Kidney (tissue), 13 donors: ENCODE measurements at regions not wholly inside any gene's neighbourhood (a gene's known extent, or its start where the extent isn't known, plus 50 kb on each side); places are given as distances from the start of the nearest gene placed in this dataset.

ENCODE experiments used
- DNase-seq, 5 donors: peaks; one replicate each; pipeline ENCODE4 v3.0.0-alpha.2; 2013 to 2020
- FAIRE-seq: peaks from 2 replicates; lab custom pipeline; 2012; peaks lifted over from hg19 to GRCh38; lab: Jason Lieb, UNC
- H3K27ac ChIP-seq, 2 donors: one replicate each; pipeline ENCODE4 v1.7.0; 2013; ENCODE audit warnings: low read depth in 2 of 2, low read length in 2 of 2, inconsistent platforms in 1 of 2
- H3K27me3 ChIP-seq: one replicate; pipeline ENCODE4 v1.7.1; 2013; ENCODE audit warnings: low read length, inconsistent platforms; ENCODE audit not compliant: control insufficient read depth, insufficient read depth
- H3K36me3 ChIP-seq, 3 donors: one replicate each; pipeline versions ENCODE4 v1.7.0 to v1.7.1; 2013; ENCODE audit warnings: low read length in 3 of 3, control low read depth in 1 of 3, inconsistent platforms in 1 of 3; ENCODE audit not compliant: insufficient read depth in 3 of 3, control insufficient read depth in 2 of 3
- H3K4me1 ChIP-seq, 3 donors: one replicate each; pipeline versions ENCODE4 v1.7.0 to v1.7.1; 2013; ENCODE audit warnings: low read length in 3 of 3, inconsistent platforms in 1 of 3, low read depth in 1 of 3; ENCODE audit not compliant: control insufficient read depth in 2 of 3, insufficient read depth in 2 of 3
- H3K4me3 ChIP-seq, 3 donors: one replicate each; pipeline versions ENCODE4 v1.7.0 to v1.8.1; 2013; ENCODE audit warnings: low read length in 3 of 3, control low read depth in 1 of 3, inconsistent platforms in 1 of 3
- H3K9ac ChIP-seq, 3 donors: one replicate each; pipeline versions ENCODE4 v1.7.0 to v1.7.1; 2013; ENCODE audit warnings: low read length in 3 of 3, control low read depth in 1 of 3, inconsistent platforms in 1 of 3
- H3K9me3 ChIP-seq, 3 donors: one replicate each; pipeline versions ENCODE4 v1.7.0 to v1.7.1; 2013; ENCODE audit warnings: low read length in 3 of 3, control low read depth in 1 of 3, inconsistent platforms in 1 of 3; ENCODE audit not compliant: control insufficient read depth in 2 of 3, insufficient read depth in 1 of 3
- intact Hi-C: fragments of 100-400 bp; cut with DNase I; formaldehyde crosslinking; loops from one replicate; pipeline ENCODE4 v1.11.1; 2022
- TF ChIP-seq, protein P1 (sequence below): IDR thresholded peaks from 3 replicates; pipeline ENCODE4 v1.5.1; 2012; ENCODE audit warnings: mild to moderate bottlenecking, moderate library complexity, borderline replicate concordance; ENCODE audit not compliant: insufficient read depth; ENCODE audit errors: extremely low read depth
- donor health status: control.
- donor health status: control.
- donor health status: control.
- donor health status: control.
- donor health status: control.
- donor health status: DM: yes; HTN: yes; CAD: no.
- donor health status: Normal renal cell carcinoma (clear cell type).

GRCh38 chr12:61513499-61513898, 746.7 kb upstream of the USP15 start:
- H3K4me3 ChIP-seq, result no peak overlapping the region
- DNase-seq, result no peak
- intact Hi-C loops, result no loop called here
- H3K27me3 ChIP-seq, result no peaks in the 10 kb centered on the region
- H3K36me3 ChIP-seq, result no peaks in the 10 kb centered on the region
- FAIRE-seq, result no peak
- no peak overlapping the region for H3K9ac ChIP-seq
- H3K27ac ChIP-seq, result no peak overlapping the region
- H3K9me3 ChIP-seq, result no peaks in the 10 kb centered on the region
- no peaks in the 10 kb centered on the region for H3K4me1 ChIP-seq
- TF ChIP-seq, protein P1, sequence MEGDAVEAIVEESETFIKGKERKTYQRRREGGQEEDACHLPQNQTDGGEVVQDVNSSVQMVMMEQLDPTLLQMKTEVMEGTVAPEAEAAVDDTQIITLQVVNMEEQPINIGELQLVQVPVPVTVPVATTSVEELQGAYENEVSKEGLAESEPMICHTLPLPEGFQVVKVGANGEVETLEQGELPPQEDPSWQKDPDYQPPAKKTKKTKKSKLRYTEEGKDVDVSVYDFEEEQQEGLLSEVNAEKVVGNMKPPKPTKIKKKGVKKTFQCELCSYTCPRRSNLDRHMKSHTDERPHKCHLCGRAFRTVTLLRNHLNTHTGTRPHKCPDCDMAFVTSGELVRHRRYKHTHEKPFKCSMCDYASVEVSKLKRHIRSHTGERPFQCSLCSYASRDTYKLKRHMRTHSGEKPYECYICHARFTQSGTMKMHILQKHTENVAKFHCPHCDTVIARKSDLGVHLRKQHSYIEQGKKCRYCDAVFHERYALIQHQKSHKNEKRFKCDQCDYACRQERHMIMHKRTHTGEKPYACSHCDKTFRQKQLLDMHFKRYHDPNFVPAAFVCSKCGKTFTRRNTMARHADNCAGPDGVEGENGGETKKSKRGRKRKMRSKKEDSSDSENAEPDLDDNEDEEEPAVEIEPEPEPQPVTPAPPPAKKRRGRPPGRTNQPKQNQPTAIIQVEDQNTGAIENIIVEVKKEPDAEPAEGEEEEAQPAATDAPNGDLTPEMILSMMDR, result no peak

- Histone ChIP-seq H3K36me3 (no peaks in the 10 kb centered on the region), H3K27ac (no peak overlapping the region), H3K4me3 (no peak overlapping the region), H3K9ac (no peak overlapping the region), H3K27me3 (no peaks in the 10 kb centered on the region), H3K9me3 (no peaks in the 10 kb centered on the region), H3K4me1 (no peaks in the 10 kb centered on the region)
- DNase-seq (no peak), FAIRE-seq (no peak)
- TF ChIP-seq, protein P1, result no peak
- intact Hi-C loops, result no loop called here
Observed at GRCh38 chr12:61514016-61514415, 746.2 kb upstream of the USP15 start.

DNA sequence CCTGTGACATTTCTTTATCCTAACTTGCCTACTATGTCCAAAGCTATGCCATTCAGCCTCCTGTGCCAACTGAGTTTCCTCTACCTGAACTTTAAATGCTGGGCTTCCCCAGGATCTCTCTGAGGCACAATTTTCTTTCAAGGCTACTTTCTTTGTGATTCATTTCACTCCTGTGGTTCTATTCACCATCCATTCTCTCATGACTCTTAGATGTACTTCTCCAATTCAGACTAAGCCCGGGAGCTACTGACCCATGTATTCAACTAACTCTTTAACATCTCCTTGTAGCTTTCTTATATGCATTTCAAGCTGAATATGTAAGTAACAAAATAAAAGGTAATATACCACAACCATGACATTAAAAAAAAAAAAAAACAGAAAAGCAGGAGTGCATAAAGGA, 738.9 kb upstream of the USP15 start:
- H3K27me3 ChIP-seq, result no peaks in the 10 kb centered on the region
- H3K9me3 ChIP-seq, result no peaks in the 10 kb centered on the region
- no peak overlapping the region for H3K4me3 ChIP-seq
- no peak overlapping the region for H3K27ac ChIP-seq
- no peaks in the 10 kb centered on the region for H3K36me3 ChIP-seq
- TF ChIP-seq, protein P1, result no peak
- DNase-seq (no peak), FAIRE-seq (no peak)
- intact Hi-C loops, result no loop called here
- H3K9ac ChIP-seq, result no peak overlapping the region
- H3K4me1 ChIP-seq, result no peaks in the 10 kb centered on the region
